Aorta (tissue), 5 donors: ENCODE measurements at regions not wholly inside any gene's neighbourhood (a gene's known extent, or its start where the extent isn't known, plus 50 kb on each side); places are given as distances from the start of the nearest gene placed in this dataset.

ENCODE experiments used
- ATAC-seq: fragments of 200-7000 bp; cut with Tn5 transposase; one replicate; pipeline ENCODE4 v1.9.1; 2022; ENCODE audit warnings: moderate library complexity; ENCODE audit not compliant: low FRiP score
- DNase-seq, 2 donors: peaks; one replicate each; pipeline ENCODE4 v3.0.0-alpha.2; 2020
- H3K27ac ChIP-seq, 2 donors: one replicate each; pipeline ENCODE4 v1.5.1; 2013; ENCODE audit warnings: low read length in 2 of 2, mild to moderate bottlenecking in 2 of 2, moderate library complexity in 2 of 2, control low read depth in 1 of 2, inconsistent platforms in 1 of 2, low read depth in 1 of 2
- H3K27me3 ChIP-seq, 2 donors: one replicate each; pipeline ENCODE4 v1.6.1; 2013; ENCODE audit warnings: control low read depth in 1 of 2, low read length in 1 of 2, mild to moderate bottlenecking in 1 of 2, moderate library complexity in 1 of 2; ENCODE audit not compliant: insufficient read depth in 2 of 2, control insufficient read depth in 1 of 2
- H3K36me3 ChIP-seq, 2 donors: one replicate each; pipeline ENCODE4 v1.6.1; 2013; ENCODE audit warnings: control low read depth in 1 of 2, low read length in 1 of 2, mild to moderate bottlenecking in 1 of 2; ENCODE audit not compliant: insufficient read depth in 2 of 2, control insufficient read depth in 1 of 2
- H3K4me1 ChIP-seq, 2 donors: one replicate each; pipeline ENCODE4 v1.6.1; 2013; ENCODE audit warnings: low read length in 2 of 2, control low read depth in 1 of 2, mild to moderate bottlenecking in 1 of 2, moderate library complexity in 1 of 2; ENCODE audit not compliant: insufficient read depth in 2 of 2, control insufficient read depth in 1 of 2
- H3K4me3 ChIP-seq, 2 donors: one replicate each; pipeline ENCODE4 v1.5.1; 2013; ENCODE audit warnings: low read length in 2 of 2, control low read depth in 1 of 2, mild to moderate bottlenecking in 1 of 2
- H3K9me3 ChIP-seq: one replicate; pipeline ENCODE4 v1.6.1; 2013; ENCODE audit warnings: mild to moderate bottlenecking, low read length; ENCODE audit not compliant: control insufficient read depth
- WGBS, 2 donors: extraction: QIAGEN DNeasy Blood & Tissue Kit; methylation state at CpG; one replicate each; pipeline ENCODE4 v1.1.7; 2013; 5-methylcytosine and 5-hydroxymethylcytosine counted together
- intact Hi-C, 2 donors: fragments of 100-400 bp; cut with DNase I; formaldehyde crosslinking; loops; one replicate each; pipeline versions ENCODE4 v1.14.2 to v1.15.0; 2022
- donor health status: healthy with polysubstance abuse.
- donor health status: Bipolar disorder and iron deficiency.
- donor health status: DM: no; HTN: no; CAD: no.
- donor health status: DM: no; HTN: no; CAD: no.
- donor health status: DM: yes; HTN: yes; CAD: no.

GRCh38 chr10:126770809-126771208 lies 100.3 kb upstream of the C10orf90 start:
- no peaks in the 10 kb centered on the region for H3K36me3 ChIP-seq
- H3K4me1 ChIP-seq, result no peaks in the 10 kb centered on the region
- intact Hi-C loops, result no loop called here
- 84 to 94% methylated on average over 2 of the region's 2 CpGs for WGBS, 2 donors
- no peak overlapping the region for H3K27ac ChIP-seq
- DNase-seq, result no peak
- no peaks in the 10 kb centered on the region for H3K27me3 ChIP-seq
- no peaks in the 10 kb centered on the region for H3K9me3 ChIP-seq
- ATAC-seq, result no peak
- H3K4me3 ChIP-seq, result no peak overlapping the region

GRCh38 chr10:126776168-126776567 lies 105.7 kb upstream of the C10orf90 start:
- DNase-seq (no peak), ATAC-seq (no peak)
- H3K4me1 ChIP-seq, result no peaks in the 10 kb centered on the region
- no peak overlapping the region for H3K4me3 ChIP-seq
- H3K27me3 ChIP-seq, result no peaks in the 10 kb centered on the region
- intact Hi-C loops, result no loop called here
- no peak overlapping the region for H3K27ac ChIP-seq
- WGBS, 2 donors, result 63 to 64% methylated on average over 1 of the region's 1 CpG
- no peaks in the 10 kb centered on the region for H3K36me3 ChIP-seq
- no peaks in the 10 kb centered on the region for H3K9me3 ChIP-seq

GRCh38 chr10:126777714-126778113 lies 107.2 kb upstream of the C10orf90 start:
- H3K4me1 ChIP-seq, result no peaks in the 10 kb centered on the region
- DNase-seq (no peak), ATAC-seq (no peak)
- H3K27me3 ChIP-seq, result no peaks in the 10 kb centered on the region
- WGBS, 2 donors, result 68 to 69% methylated on average over 10 of the region's 10 CpGs
- H3K36me3 ChIP-seq, result no peaks in the 10 kb centered on the region
- no peaks in the 10 kb centered on the region for H3K9me3 ChIP-seq
- H3K4me3 ChIP-seq, result no peak overlapping the region
- H3K27ac ChIP-seq, result no peak overlapping the region
- intact Hi-C loops, result no loop called here

- DNase-seq (no peak), ATAC-seq (no peak)
- Histone ChIP-seq H3K27me3 (no peaks in the 10 kb centered on the region), H3K27ac (no peak overlapping the region), H3K4me1 (no peaks in the 10 kb centered on the region), H3K9me3 (no peaks in the 10 kb centered on the region), H3K4me3 (no peak overlapping the region), H3K36me3 (no peaks in the 10 kb centered on the region)
- 29 to 43% methylated on average over 3 of the region's 3 CpGs for WGBS, 2 donors
- intact Hi-C loops, result no loop called here
Measured at GRCh38 chr10:126781450-126782216, 111.1 kb upstream of the C10orf90 start.

GRCh38 chr10:126783806-126784557 lies 113.5 kb upstream of the C10orf90 start:
- H3K27ac ChIP-seq, result no peak overlapping the region
- 63 to 65% methylated on average over 9 of the region's 9 CpGs for WGBS, 2 donors
- no peak for ATAC-seq
- no peak for DNase-seq
- H3K4me1 ChIP-seq, result no peaks in the 10 kb centered on the region
- H3K9me3 ChIP-seq, result no peaks in the 10 kb centered on the region
- no peaks in the 10 kb centered on the region for H3K27me3 ChIP-seq
- intact Hi-C loops, result no loop called here
- no peak overlapping the region for H3K4me3 ChIP-seq
- no peaks in the 10 kb centered on the region for H3K36me3 ChIP-seq

- 69 to 78% methylated on average over 3 of the region's 3 CpGs for WGBS, 2 donors
- Histone ChIP-seq H3K4me1 (no peaks in the 10 kb centered on the region), H3K27me3 (no peaks in the 10 kb centered on the region), H3K4me3 (no peak overlapping the region), H3K9me3 (no peaks in the 10 kb centered on the region), H3K36me3 (no peaks in the 10 kb centered on the region), H3K27ac (no peak overlapping the region)
- intact Hi-C loops, result no loop called here
- ATAC-seq, result no peak
- no peak for DNase-seq
Measured at GRCh38 chr10:126787201-126787600, 116.7 kb upstream of the C10orf90 start.

GRCh38 chr10:126795318-126795717 lies 109.9 kb upstream of the DOCK1 start:
- 80 to 83% methylated on average over 2 of the region's 2 CpGs for WGBS, 2 donors
- no peak overlapping the region for H3K4me3 ChIP-seq
- no peak overlapping the region for H3K27ac ChIP-seq
- H3K4me1 ChIP-seq, result no peaks in the 10 kb centered on the region
- H3K9me3 ChIP-seq, result no peaks in the 10 kb centered on the region
- H3K36me3 ChIP-seq, result no peaks in the 10 kb centered on the region
- intact Hi-C loops, result no loop called here
- DNase-seq, result no peak
- H3K27me3 ChIP-seq, result no peaks in the 10 kb centered on the region
- no peak for ATAC-seq

- intact Hi-C loops, result no loop called here
- Histone ChIP-seq H3K36me3 (no peaks in the 10 kb centered on the region), H3K27ac (no peak overlapping the region), H3K9me3 (no peaks in the 10 kb centered on the region), H3K4me1 (no peaks in the 10 kb centered on the region), H3K4me3 (no peak overlapping the region), H3K27me3 (peaks cover 0 to 2% of the 10 kb centered on the region in 2 donors)
- DNase-seq, result no peak
- no peak for ATAC-seq
- 58 to 60% methylated on average over 13 of the region's 13 CpGs for WGBS, 2 donors
Measured at GRCh38 chr10:126798649-126799048, 106.6 kb upstream of the DOCK1 start.

- Histone ChIP-seq H3K4me3 (no peak overlapping the region), H3K9me3 (no peaks in the 10 kb centered on the region), H3K36me3 (no peaks in the 10 kb centered on the region), H3K27ac (no peak overlapping the region), H3K27me3 (peaks cover 0 to 2% of the 10 kb centered on the region in 2 donors), H3K4me1 (no peaks in the 10 kb centered on the region)
- WGBS, 2 donors, result 81 to 88% methylated on average over 1 of the region's 1 CpG
- no peak for DNase-seq
- ATAC-seq, result no peak
- intact Hi-C loops, result no loop called here
Measured at GRCh38 chr10:126803394-126803793, 101.8 kb upstream of the DOCK1 start.
